Smooth muscle cell (in vitro differentiated cells): ENCODE measurements at regions not wholly inside any gene's neighbourhood (a gene's known extent, or its start where the extent isn't known, plus 50 kb on each side); places are given as distances from the start of the nearest gene placed in this dataset.
A peak's percentile ranks its signal among the peaks of the same experiment; 100 is the strongest.

Experiments used
- DNase-seq: peaks from one replicate; lab custom pipeline; 2025; ENCODE audit not compliant: unreplicated experiment; lab: John Stamatoyannopoulos, UW
- H2AFZ ChIP-seq: fragments of 200-600 bp; sonication (generic); 2 replicates; pipeline ENCODE4 v1.6.0; 2016; ENCODE audit warnings: antibody characterized with exemption, low read depth, mild to moderate bottlenecking
- H3F3A ChIP-seq: fragments of 200-600 bp; sonication (generic); 2 replicates; pipeline ENCODE4 v1.6.0; 2017; ENCODE audit warnings: antibody characterized with exemption, low read depth
- H3K27ac ChIP-seq: fragments of 200-600 bp; sonication (generic); 2 replicates; pipeline ENCODE4 v1.5.1; 2016; ENCODE audit warnings: low read depth, mild to moderate bottlenecking
- H3K27me3 ChIP-seq: fragments of 200-600 bp; sonication (generic); 2 replicates; pipeline ENCODE4 v1.6.1; 2016; ENCODE audit warnings: low read depth, mild to moderate bottlenecking
- H3K36me3 ChIP-seq: fragments of 200-600 bp; sonication (generic); 2 replicates; pipeline ENCODE4 v1.5.1; 2016; ENCODE audit warnings: low read depth
- H3K4me1 ChIP-seq: fragments of 200-600 bp; sonication (generic); 2 replicates; pipeline ENCODE4 v1.5.1; 2016; ENCODE audit warnings: low read depth
- H3K4me2 ChIP-seq: fragments of 200-600 bp; sonication (generic); 2 replicates; pipeline ENCODE4 v1.6.0; 2016; ENCODE audit warnings: mild to moderate bottlenecking
- H3K4me3 ChIP-seq: fragments of 200-600 bp; sonication (generic); 2 replicates; pipeline ENCODE4 v1.5.1; 2016; ENCODE audit warnings: mild to moderate bottlenecking
- H3K79me2 ChIP-seq: fragments of 200-600 bp; sonication (generic); 2 replicates; pipeline ENCODE4 v1.6.0; 2016; ENCODE audit warnings: low read depth, mild to moderate bottlenecking
- H3K9ac ChIP-seq: fragments of 200-600 bp; sonication (generic); 2 replicates; pipeline ENCODE4 v1.6.0; 2016; ENCODE audit warnings: low read depth
- H3K9me3 ChIP-seq: fragments of 200-600 bp; sonication (generic); replicated peaks from 2 replicates; pipeline ENCODE4 v1.5.1; 2016; ENCODE audit warnings: low read depth
- H4K20me1 ChIP-seq: fragments of 200-600 bp; sonication (generic); 2 replicates; pipeline ENCODE4 v1.6.0; 2016; ENCODE audit warnings: low read depth
- CTCF ChIP-seq: fragments of 200-600 bp; sonication (generic); IDR thresholded peaks from 2 replicates; pipeline ENCODE4 v1.5.1; 2017; ENCODE audit warnings: borderline replicate concordance, mild to moderate bottlenecking, antibody characterized with exemption; ENCODE audit not compliant: insufficient read depth, poor library complexity, severe bottlenecking
- WGBS: methylation state at CpG from one replicate; pipeline ENCODE4 v1.1.7; 2016; ENCODE audit warnings: low lambda C conversion rate; 5-methylcytosine and 5-hydroxymethylcytosine counted together

GRCh38 chr1:192506741-192507155 lies 68.8 kb upstream of the RGS1 start:
- H3K79me2 ChIP-seq = no peaks in the 10 kb centered on the region
- H3K4me2 ChIP-seq = no peak overlapping the region
- H3K27ac ChIP-seq = no peak overlapping the region
- no peak for DNase-seq
- no peak overlapping the region for H2AFZ ChIP-seq
- H3K4me1 ChIP-seq = no peaks in the 10 kb centered on the region
- no peak overlapping the region for H3K9ac ChIP-seq
- no peaks in the 10 kb centered on the region for H3F3A ChIP-seq
- H4K20me1 ChIP-seq = no peaks in the 10 kb centered on the region
- peak; percentile 39 for TF ChIP-seq CTCF
- H3K36me3 ChIP-seq = no peaks in the 10 kb centered on the region
- no peaks in the 10 kb centered on the region for H3K9me3 ChIP-seq
- H3K4me3 ChIP-seq = no peak overlapping the region
- no peaks in the 10 kb centered on the region for H3K27me3 ChIP-seq
- WGBS = 66% methylated on average over 2 of the region's 2 CpGs

- 62% methylated on average over 2 of the region's 2 CpGs for WGBS
- Histone ChIP-seq H3K4me2 (no peak overlapping the region), H3K9me3 (no peaks in the 10 kb centered on the region), H3K9ac (no peak overlapping the region), H3K27ac (peak overlapping the region; percentile 36), H3K4me3 (no peak overlapping the region), H4K20me1 (no peaks in the 10 kb centered on the region), H3F3A (no peaks in the 10 kb centered on the region), H2AFZ (no peak overlapping the region), H3K79me2 (no peaks in the 10 kb centered on the region), H3K36me3 (no peaks in the 10 kb centered on the region), H3K4me1 (peaks cover 7% of the 10 kb centered on the region), H3K27me3 (no peaks in the 10 kb centered on the region)
- no peak for TF ChIP-seq CTCF
- DNase-seq = no peak
These were observed 63.0 kb upstream of the RGS1 start for GRCh38 chr1:192512426-192513162.

- TF ChIP-seq CTCF = no peak
- Histone ChIP-seq H3K27ac (peak overlapping the region; percentile 36), H3K9me3 (no peaks in the 10 kb centered on the region), H3K36me3 (no peaks in the 10 kb centered on the region), H3K4me2 (no peak overlapping the region), H3K4me1 (peaks cover 7% of the 10 kb centered on the region), H3K9ac (no peak overlapping the region), H3K4me3 (no peak overlapping the region), H4K20me1 (no peaks in the 10 kb centered on the region), H3F3A (no peaks in the 10 kb centered on the region), H3K79me2 (no peaks in the 10 kb centered on the region), H2AFZ (no peak overlapping the region), H3K27me3 (no peaks in the 10 kb centered on the region)
- no peak for DNase-seq
- WGBS = 100% methylated on average over 1 of the region's 1 CpG
These were observed 62.4 kb upstream of the RGS1 start for GRCh38 chr1:192513196-192513595.

- no peak overlapping the region for H2AFZ ChIP-seq
- WGBS = 82% methylated on average over 1 of the region's 1 CpG
- no peaks in the 10 kb centered on the region for H3K36me3 ChIP-seq
- H3K4me3 ChIP-seq = no peak overlapping the region
- H3K27ac ChIP-seq = peak overlapping the region; percentile 7
- H4K20me1 ChIP-seq = no peaks in the 10 kb centered on the region
- no peaks in the 10 kb centered on the region for H3K79me2 ChIP-seq
- no peaks in the 10 kb centered on the region for H3K27me3 ChIP-seq
- TF ChIP-seq CTCF = no peak
- H3K4me2 ChIP-seq = no peak overlapping the region
- peaks cover 7% of the 10 kb centered on the region for H3K4me1 ChIP-seq
- no peaks in the 10 kb centered on the region for H3K9me3 ChIP-seq
- H3F3A ChIP-seq = no peaks in the 10 kb centered on the region
- no peak for DNase-seq
- H3K9ac ChIP-seq = no peak overlapping the region
These were observed 61.9 kb upstream of the RGS1 start for GRCh38 chr1:192513697-192514096.
